ENCODE measurements at regions not wholly inside any gene's neighbourhood (a gene's known extent, or its start where the extent isn't known, plus 50 kb on each side); places are given as distances from the start of the nearest gene placed in this dataset.

- TF ChIP-seq POLR2AphosphoS5 (IDR thresholded peaks at IDR 0.05) (no peak), CTCF (IDR thresholded peaks at IDR 0.05; ENCODE audit: poor library complexity, severe bottlenecking) (no peak), TAF1 (IDR thresholded peaks at IDR 0.05; ENCODE audit: low read depth) (no peak), RAD21 (conservative IDR thresholded peaks at IDR 0.05) (no peak), EZH2 (IDR thresholded peaks at IDR 0.05; ENCODE audit: borderline replicate concordance, insufficient read depth, low read length, poor library complexity, severe bottlenecking) (no peak), MXI1 (conservative IDR thresholded peaks at IDR 0.05; ENCODE audit: poor library complexity, severe bottlenecking) (no peak), EP300 (conservative IDR thresholded peaks at IDR 0.05; ENCODE audit: poor library complexity, severe bottlenecking) (no peak), SMC3 (conservative IDR thresholded peaks at IDR 0.05; ENCODE audit: poor library complexity) (no peak)
These were observed 146.5 kb upstream of the ARL4C start for GRCh38 chr2:234643407-234643806.
